OCI-M1 (cell line): ENCODE measurements at regions not wholly inside any gene's neighbourhood (a gene's known extent, or its start where the extent isn't known, plus 50 kb on each side); places are given as distances from the start of the nearest gene placed in this dataset.
A peak's percentile ranks its signal among the peaks of the same experiment; 100 is the strongest.

Experiments used
- DNase-seq: peaks from one replicate; lab custom pipeline; 2025; lab: John Stamatoyannopoulos, UW

DNA sequence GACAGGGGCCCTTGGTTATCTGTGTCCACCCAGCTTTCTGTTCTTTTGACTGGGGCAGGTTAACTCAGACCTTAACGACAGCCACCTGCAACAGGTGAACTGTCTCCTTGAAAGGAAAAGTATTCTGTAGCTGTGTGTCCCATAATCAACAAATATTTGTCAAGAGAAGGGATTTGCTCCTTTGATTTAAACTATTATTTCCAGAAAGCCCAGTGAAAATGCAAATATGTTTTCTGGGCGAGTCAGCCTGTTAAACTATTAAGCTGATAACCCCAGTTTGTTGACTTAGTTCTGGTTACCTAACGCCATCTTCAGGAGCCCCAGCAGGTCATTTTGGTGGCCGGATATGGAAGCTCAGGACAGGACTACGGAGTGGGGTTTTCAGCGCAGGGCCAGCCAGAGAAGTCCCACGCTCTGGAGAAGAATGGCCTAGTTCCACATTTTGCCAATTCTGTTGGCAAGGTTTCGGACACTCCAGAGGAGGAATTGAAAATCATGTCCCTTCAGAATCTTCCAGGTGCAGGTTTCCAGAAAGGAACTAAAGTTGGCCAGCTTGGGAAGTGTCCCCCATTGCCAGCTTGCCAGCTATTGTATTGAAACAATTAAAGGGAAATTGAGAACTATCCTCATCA is 54.5 kb downstream of the ADRA2A start:
- no peak for DNase-seq

DNA sequence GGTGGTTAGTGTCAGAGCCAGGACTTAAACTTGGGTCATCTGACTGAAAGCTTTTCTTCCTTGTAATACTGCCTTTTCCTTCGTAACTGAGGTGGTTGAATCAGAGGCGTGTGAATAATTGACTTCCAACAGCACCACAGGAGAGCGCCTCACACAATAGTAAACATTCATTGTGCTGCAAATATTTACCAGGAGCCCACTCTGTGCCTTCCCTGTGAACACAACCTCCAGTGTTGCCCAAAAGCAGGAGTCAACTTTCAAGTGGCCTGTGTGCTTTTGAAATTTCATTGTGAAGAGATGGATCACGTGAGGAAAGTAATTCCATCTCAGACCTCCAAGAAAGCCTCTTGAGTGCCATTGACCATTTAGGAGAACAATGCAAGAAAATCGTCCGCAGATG is 60.2 kb downstream of the ADRA2A start:
- no peak for DNase-seq

DNA sequence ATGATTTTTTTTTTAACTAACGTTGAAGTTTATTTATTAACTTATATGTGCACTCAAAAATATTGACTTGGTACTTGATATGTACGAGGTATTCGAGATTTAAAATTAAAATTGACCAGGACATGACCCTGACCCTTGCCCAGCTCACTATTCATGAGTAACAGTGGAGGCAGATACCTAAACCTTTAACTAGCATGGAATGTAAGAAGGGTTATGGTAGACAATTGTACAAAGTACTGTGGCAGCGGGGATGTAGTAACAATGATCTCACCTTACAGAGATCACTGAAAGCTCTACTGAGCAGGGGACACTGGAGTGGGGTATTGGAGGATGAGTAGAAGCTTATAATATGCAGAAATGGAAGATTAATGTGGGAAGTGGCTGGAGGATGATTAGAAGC is 60.8 kb downstream of the ADRA2A start:
- no peak for DNase-seq

DNA sequence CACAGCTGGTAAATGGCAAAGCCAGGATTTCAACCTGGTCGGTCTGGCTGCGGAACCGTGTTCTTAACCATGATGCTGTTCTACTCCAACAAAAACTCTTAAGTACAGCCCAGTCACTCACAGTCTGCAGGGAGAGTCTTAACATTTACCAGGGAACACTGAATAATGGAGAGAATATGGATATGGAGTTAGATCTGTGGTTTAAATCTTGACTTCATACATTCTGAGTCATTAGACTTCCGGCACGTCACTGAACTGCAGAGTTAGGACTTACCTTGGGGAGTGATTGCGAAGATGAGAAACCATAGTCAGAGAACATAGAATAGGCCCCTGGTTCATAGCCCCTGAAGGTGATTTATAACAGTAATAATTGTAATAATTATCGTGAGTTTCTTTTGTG is 61.7 kb downstream of the ADRA2A start:
- no peak for DNase-seq

DNA sequence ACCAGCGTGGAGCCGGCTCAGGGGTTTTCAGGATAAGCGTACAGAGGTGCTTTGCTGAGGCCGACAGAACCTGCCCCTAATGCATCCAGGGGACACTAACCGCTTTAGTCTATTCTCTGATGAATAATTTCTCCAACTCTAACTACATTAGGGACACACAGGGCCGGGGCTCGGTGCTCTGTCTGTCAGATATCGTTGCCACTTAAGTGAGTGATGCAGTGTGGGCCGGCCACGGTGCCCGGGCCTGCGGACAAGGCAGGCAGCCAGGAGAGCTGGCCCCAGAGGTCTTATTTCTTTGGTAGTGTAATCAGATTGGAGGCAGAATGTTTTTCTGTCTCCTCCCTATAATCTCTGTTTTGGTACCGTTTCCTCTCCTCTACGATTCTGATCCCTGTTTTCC is 62.7 kb downstream of the ADRA2A start:
- no peak for DNase-seq

DNA sequence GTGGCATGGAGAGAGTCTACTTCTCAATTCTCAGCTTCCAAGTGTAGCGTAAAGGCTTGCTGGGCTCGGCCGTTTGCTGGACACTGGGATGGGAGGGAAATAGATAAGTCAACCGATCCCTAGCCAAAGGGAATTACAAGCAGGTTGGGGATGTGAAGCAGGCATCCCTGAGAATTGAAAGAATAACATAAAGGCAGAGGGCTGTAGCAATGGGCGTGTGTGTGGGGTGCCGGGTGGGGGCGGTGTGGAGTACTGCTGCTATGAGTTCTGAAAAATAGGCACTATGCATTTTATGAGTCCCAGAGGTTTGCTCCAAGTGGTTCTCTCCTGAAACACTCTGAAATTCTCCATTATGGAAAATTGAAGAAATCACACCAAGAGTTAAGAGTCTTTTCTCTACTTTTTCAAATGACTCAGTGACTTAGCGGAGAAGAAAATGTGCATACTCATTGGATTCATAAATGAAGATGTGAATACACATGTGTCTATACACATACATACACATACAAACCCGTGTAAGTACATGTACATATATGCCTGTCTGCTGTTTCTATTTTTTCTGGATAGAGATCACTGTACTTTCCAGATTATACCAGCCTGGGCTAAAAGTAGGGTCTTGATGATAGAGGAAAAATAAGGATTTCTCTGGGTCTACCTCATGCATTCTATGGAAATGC is 65.4 kb downstream of the ADRA2A start:
- DNase-seq: no peak

DNA sequence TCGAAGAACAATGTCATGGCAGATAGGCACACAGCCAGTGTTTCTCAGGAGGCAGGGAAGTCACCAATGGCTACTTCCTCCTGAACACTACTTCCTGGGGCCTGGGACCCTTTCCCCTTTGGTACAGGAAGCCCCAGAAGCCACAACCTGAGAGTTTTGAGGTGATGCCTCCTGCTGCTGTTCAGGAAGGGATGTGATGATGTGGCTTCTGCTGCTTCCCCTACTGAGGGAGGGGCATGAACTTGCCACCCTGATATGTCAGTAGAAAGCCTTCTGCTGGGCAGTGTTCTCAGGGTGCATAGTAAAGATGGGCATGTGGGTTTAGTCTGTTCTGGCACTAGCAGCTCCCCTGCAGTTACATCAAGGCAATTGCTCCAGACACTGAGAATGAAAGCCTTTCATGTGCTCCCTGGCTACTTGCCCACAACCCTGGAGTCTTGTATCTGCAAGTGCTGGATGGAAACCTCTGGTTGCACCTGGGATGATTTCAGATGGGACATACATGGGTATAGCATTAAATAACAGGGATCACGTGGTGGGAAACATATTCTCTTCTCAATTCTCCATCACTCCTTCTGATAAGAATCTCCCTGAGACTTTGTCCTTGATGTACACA is 69.3 kb downstream of the ADRA2A start:
- no peak for DNase-seq

DNA sequence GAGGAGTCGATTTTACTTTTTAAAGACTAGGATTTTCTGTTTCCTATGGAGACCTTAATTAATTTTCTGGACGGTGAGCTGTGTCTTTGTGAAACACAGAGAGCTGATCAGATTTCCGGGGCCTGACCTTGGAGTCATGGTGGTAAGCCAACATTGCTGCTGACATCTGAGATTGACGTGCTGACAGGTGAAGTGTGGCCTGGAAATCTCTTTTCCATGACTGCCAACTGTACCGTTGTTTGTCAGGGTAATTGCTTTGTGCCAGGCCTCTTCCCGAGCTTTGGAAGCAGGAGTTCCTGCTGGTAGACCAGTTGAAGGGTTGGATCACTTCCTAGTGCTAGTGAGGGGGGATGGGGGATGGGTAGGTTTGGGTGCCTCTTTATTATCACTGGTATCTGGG is 71.2 kb downstream of the ADRA2A start:
- DNase-seq: no peak

DNA sequence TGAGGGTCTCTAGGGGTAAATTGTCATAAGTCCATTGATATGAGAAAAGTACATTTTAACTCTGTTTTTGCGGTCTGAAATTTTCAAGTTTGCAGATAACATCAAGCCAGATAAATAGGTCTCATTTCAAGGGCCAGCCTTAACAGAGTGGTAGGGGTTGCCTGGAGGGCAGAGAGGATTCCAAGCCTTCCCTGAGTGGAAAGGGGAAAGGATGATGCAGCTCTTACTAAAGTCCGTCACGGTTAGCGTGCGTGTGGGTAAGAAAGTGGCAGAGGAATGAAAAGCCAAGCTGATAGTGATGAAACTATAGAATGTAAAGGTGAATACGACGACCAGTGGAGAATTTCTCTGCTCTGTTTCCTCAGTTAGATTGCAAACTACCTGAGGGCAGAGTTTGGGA is 71.6 kb downstream of the ADRA2A start:
- no peak for DNase-seq

DNA sequence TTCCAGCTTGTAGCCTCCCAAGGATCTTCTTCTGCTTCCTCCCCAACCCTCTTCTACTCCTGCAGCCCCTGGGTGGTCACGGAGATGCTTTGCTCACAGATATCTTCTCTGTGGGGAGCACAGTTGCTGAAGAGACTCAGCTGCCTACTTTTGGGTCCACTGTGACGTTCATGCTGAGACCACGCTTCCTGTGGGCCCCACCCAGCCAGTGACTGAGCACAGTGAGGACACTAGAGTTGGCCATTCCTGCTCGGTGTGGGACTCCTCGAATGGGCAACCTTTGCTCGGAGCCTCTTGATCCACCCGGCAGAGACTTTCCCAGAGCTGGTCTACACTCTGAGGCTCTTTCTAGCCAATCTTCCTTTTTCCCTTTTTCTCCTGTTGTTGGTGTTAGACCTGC is 73.9 kb downstream of the ADRA2A start:
- no peak for DNase-seq

DNA sequence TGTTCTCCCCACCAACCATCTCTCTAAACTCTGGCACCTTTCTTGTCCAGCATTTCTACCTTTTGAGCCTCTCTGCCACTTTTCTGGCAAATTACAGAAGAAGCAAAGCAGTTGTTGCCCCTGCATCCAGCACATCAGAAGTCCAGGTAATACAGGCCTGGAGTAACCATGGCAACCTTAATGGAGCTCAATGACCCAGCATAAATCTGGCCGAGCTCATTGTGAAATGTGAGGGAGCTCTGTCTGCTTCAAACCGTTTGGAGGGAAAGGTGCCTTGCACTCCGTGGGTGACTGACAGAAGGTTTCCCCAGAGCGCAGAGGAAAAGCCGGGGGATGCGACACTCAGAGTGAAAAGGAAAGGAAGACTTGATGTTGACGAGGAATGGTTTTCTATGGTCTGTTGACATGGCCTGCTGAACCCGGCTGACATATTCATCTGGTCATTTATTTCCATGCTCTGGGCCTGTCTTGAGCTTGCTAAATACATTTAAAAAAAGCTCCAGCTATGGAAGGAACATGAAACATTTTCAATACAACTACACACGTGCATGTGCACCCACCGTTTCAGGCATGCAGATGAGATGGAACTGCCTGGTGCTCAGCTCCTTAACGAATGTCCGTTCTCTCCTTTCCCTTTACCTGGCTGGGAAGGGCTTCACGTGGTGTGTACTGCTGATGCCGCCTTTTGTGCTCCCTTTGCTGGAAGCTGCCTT is 74.9 kb downstream of the ADRA2A start:
- no peak for DNase-seq

DNA sequence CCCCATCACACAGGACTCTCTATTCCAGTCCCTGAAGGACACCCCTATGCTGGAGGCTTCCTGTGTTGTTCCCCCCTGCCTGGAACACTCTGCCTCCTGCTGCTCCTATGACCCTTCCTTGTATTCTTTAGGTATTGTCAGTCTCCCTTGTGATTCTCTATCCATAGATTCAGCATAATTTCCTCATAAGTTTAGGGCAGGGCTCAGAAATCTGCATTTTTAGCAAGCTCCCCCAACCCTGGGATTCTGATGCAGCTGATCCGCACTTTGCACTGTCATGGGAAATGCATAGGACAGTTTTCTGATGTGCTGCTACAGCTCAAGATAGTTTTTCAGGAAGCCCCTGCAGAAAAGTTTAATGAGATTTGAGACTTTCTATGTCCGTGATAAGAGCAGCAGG is 79.9 kb downstream of the ADRA2A start:
- no peak for DNase-seq

DNA sequence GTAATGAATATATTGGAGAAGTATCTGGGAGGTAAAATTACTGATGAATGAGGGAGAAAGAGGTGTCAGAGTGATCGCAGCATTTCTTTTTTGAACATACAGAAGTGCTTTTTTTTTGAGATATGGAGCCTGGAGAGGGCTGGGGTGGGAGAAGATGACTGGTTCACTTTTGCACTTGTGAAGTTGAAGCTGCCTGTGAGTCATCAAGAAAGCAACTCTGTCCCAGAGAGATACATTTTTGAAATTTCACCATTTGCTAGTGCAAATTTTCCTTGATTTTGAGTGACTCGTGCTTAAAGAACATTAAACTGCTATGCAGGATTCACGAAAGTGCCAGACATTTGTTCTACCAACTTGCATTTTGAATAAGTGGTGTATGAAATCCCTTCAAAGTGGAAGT is 81.8 kb downstream of the ADRA2A start:
- DNase-seq: no peak

DNA sequence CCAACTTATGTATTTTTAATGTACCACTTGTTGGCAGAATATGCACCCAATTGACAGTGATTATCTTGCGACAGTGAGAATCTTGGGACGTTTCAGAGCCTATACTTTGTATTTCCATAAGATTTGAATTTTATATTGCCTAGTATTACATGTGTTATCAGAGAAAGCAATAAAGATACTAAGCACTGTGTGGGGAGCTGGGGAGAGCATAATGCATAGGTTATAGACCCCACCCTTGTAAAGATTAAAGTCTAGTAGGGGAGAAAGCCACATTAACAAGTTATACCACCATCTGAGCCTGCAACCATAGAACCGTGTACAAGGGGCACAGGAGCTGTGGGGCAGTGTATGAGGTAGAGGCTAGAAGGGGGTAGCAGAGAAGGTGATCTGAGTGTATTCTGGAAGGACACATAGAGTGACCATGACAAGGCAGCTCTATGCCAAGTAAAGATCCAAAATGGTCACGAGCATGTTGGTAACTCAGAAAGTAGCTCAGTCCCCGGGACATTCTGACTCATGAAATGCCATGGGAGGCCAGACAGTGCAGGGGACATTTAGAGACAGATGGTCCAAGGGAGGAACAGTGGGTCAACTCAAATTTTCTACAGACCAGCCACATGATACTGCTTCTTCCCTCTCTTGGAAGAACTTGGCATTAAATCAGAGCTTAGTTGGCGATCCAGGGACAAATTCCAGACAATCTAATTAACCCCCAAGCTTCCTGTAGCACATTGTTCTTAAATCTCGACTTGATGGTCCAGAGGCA is 84.5 kb downstream of the ADRA2A start:
- DNase-seq: no peak

DNA sequence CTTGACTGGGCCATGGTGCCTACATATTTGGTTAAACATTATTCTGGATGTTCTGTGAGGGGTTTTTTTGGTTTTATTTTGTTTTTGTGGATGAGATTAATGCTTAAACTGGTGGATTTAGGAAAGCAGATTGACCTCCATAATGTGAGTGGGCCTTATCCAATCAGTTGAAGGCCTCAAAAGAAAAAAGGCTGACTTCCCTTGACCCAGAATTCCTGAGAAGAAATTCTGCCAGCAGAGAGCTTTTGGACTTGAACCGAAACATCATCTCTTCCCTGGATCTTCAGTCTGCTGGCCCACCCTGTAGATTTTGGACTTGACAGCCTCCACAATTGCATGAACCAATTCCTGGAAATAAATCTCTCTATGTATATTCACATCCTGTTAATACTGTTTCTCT is 94.4 kb downstream of the ADRA2A start:
- no peak for DNase-seq

DNA sequence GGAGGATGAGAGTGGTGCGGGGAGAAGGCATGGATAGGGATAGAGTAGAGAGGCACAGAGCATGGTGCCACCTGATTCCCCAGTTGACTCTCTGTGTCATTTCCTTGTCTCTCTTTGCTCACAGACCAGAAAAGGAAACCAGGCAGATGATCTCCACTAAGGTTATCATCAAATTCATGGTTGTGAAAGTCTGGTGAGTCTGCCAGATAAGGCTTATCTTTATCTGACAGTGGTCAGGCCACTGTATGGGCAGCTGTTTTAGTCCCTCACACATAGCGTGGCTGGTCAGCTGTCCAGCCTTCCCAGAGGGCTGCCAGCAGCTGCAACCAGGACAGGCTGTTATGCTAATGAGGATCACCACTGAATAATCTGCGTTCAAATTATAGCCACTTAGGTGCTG is 99.0 kb downstream of the ADRA2A start:
- DNase-seq: peak; percentile 96

DNA sequence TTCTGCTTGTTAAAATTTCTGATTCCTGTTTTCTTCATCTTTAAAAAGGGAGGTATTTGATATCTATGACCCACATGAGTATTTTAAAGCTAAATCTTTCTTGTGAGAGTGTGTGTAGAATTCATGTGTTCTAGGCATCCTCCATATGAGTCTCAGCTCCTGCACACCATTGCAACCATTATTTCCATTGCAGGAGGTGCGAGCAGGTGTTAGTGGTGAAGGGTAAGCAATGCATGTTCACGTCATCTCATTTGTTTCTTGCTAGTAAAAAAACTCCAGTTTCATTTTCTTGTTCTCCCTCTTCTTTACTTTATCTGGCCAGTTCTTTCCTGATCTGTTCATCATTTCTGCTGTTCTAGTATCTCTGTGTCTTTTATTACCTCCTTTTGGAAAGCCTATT is 100.5 kb downstream of the ADRA2A start:
- DNase-seq: no peak

DNA sequence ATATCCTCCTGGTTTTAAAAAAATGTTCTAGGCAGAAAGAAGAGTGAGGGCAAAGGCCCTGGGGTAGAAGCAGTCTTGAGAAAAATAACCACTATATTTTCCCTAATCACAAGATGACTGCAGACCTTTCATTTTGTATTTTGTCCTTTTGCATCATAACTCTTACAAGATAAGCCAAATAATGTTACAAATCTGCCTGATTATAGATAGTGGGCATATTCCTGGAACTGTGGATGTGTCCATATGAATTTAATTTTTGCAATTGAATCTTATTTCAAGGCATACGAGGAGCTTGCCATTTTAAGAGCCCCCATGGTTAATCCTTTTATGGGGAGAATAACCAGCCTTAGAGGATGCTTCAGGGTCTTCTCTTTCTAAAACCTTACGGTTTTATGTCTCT is 102.7 kb downstream of the ADRA2A start:
- DNase-seq: no peak

DNA sequence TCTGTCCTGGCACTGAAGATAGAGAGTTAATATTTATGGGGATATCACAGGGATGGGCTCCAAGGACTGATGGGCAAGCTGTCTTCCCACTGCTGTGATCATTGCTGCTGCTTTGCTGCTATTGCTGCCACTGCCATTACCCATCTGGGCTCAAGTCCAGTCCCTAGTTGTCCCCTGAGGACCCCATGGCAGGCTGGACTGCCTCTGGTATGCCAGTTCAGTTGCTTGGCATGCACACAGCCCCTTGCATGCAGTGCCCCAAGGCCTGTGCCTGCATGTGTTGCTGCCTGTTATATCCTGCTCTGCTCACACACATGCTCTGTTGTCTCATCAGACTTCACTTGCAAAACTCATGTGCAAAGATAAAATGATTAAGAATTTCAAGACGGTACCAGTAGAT is 109.5 kb downstream of the ADRA2A start:
- no peak for DNase-seq

DNA sequence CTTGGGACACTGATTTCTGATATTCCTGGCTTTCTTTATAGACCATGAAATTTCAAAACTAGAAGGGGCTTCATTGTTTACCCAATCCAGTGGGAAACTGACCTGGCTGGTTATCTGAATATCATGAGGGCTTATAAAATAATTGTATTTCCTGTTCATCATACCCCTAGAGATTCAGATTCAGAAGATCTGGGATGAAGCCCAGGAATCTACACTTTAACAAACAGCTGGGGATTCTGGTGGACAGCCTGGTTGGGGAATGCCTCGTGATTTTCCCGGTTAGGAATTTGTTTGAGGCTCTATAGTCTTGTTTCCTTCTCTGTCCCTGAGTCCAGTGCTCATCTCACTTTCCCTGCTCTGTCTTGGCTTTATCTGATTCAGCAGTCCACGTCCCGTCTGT is 110.3 kb downstream of the ADRA2A start:
- no peak for DNase-seq

DNA sequence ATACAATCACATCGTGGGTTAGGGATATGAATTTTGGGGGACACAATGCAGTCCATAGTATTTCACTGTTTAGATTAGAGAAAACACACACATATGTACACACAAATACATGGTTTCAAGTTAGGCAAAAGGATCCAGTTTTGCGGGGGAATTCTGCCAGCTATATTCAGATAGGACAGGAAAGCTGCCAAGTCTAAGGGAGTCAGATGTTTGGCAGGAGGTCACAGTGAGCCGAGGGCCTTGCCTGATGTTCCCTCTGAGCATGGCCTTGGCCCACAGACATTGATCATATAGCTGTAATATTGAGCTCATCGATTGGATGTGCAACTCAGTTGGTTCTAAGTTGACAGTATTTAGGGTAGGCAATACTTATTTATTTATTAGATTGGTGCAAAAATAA is 122.8 kb downstream of the ADRA2A start:
- DNase-seq: no peak

DNA sequence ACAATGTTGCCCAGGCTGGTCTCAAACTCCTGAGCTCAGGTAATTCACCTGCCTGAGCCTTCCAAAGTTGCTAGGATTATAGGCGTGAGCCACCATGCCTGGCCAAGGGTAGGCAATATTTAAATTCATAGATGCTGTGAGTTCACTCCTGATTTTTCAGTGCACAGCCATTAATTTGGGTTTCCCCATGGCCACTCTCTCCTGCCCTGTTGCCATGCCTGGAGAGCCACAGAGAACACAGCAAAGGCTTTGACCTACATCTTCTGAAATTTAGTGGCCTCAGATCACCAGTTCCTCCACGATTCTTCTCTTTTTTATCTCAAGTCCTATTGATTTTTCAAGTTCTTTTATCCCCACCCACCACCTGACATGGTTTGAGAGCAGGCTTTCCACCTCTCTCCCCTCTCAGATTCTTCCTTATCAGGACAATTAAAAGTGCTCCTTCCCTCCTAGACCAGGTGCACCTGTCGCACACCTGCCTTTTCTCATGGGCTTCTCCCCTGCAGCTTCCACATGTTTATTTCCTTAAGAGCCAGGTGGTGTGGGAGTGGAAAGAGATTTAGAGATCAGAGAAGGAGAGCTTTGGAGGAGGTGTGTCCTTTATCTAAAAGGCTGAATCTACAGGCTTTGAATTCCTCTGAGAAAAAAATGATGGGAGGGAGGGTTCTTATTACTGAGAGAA is 123.8 kb downstream of the ADRA2A start:
- DNase-seq: no peak
